ENCODE measurements at regions not wholly inside any gene's neighbourhood (a gene's known extent, or its start where the extent isn't known, plus 50 kb on each side); places are given as distances from the start of the nearest gene placed in this dataset.
"Not testable (repeated sequence)": the region's sequence is repeated elsewhere in the genome, so short reads cannot be mapped to it uniquely, and the experiment has no call there.

DNA sequence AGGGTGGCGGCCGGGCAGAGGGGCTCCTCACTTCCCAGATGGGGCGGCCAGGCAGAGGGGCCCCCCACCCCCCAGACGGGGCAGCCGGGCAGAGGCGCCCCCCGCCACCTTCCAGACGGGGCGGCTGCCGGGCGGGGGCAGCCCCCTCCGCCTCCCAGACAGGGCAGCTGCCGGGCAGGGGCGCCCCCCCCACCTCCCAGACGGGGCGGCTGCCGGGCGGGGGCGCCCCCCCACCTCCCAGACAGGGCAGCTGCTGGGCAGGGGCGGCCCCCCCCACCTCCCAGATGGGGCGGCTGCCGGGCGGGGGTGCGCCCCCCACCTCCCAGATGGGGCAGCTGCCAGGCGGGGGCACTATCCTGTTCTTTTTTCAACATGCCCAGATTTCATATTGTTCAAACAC, 78.2 kb upstream of the DST start:
- Histone ChIP-seq H3K4me3 (ENCODE audit: low read length) (no peak overlapping the region), H3K9me3 (ENCODE audit: control insufficient read depth, low read depth, low read length) (peaks cover 5% of the 10 kb centered on the region), H3K4me1 (ENCODE audit: control insufficient read depth, insufficient read depth, low read length) (peaks cover 8% of the 10 kb centered on the region), H3K36me3 (ENCODE audit: control insufficient read depth, insufficient read depth, low read length) (no peaks in the 10 kb centered on the region), H3K27ac (ENCODE audit: low read length) (no peak overlapping the region), H3K27me3 (ENCODE audit: control insufficient read depth, insufficient read depth, low read length) (no peaks in the 10 kb centered on the region)
- no CpG with 5 or more reads among the region's 25 CpGs for WGBS (ENCODE audit: insufficient coverage, low lambda C conversion rate)
- DNase-seq, result no peak

DNA sequence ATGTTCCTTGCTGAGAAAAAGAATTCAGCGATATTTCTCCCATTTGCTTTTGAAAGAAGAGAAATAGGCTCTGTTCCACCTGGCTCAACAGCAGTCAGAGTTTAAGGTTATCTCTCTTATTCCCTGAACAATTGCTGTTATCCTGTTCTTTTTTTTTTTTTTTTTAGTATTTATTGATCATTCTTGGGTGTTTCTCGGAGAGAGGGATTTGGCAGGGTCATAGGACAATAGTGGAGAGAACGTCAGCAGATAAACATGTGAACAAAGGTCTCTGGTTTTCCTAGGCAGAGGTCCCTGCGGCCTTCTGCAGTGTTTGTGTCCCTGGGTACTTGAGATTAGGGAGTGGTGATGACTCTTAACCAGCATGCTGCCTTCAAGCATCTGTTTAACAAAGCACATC, 77.5 kb upstream of the DST start:
- not testable (repeated sequence) for H3K4me1 ChIP-seq (ENCODE audit: control insufficient read depth, insufficient read depth, low read length); H3K27me3 ChIP-seq (ENCODE audit: control insufficient read depth, insufficient read depth, low read length); H3K36me3 ChIP-seq (ENCODE audit: control insufficient read depth, insufficient read depth, low read length); H3K4me3 ChIP-seq (ENCODE audit: low read length); H3K27ac ChIP-seq (ENCODE audit: low read length); H3K9me3 ChIP-seq (ENCODE audit: control insufficient read depth, low read depth, low read length); DNase-seq
- WGBS (ENCODE audit: insufficient coverage, low lambda C conversion rate), result no CpG with 5 or more reads among the region's 4 CpGs

DNA sequence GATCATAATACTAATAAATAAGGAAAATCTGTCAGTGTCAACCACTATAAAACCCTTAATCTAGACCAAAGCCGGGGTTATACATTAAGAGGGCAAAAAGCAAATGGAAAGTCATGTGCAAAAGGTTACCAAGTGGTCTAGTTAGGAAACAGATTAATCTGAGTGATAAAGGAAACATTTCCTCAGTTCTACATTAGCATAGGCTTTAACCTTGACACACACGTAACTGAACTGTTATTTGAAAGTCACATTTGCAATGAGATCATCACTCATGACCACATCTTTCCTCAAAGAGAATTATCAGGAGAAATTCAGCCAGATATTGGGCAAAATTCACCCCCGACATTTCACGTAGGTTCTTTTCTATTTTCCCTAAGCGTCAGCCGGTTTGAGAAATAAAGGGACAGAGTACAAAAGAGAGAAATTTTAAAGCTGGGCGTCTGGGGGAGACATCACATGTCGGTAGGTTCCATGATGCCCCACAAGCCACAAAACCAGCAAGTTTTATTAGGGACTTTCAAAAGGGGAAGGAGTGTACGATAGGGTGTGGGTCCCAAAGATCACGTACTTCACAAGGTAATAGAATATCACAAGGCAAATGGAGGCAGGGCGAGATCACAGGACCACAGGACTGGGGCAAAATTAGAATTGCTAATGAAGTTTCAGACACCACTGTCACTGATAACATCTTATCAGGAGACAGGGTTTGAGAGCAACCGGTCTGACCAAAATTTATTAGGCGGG, 76.8 kb upstream of the DST start:
- H3K36me3 ChIP-seq (ENCODE audit: control insufficient read depth, insufficient read depth, low read length); DNase-seq; H3K27ac ChIP-seq (ENCODE audit: low read length); H3K4me3 ChIP-seq (ENCODE audit: low read length); H3K4me1 ChIP-seq (ENCODE audit: control insufficient read depth, insufficient read depth, low read length); H3K27me3 ChIP-seq (ENCODE audit: control insufficient read depth, insufficient read depth, low read length); H3K9me3 ChIP-seq (ENCODE audit: control insufficient read depth, low read depth, low read length): not testable (repeated sequence)
- 94% methylated on average over 2 of the region's 13 CpGs for WGBS (ENCODE audit: insufficient coverage, low lambda C conversion rate)

DNA sequence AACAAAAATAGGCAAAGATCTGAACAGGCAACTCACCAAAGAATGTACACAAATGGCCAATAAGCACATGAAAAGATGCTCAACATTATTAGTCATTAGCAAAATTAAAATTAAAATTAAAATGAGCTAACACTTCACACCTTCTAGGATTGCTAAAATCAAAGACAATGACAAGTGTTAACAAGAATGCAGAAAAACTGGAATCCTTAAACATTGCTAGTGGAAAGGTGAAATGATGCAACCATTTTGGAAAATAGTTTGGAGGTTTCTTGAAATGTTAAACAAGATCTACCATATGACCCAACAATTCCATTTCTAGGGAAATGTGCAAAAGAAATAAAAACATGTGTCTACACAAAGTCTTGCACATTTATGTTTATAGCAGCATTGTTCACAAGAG, 75.5 kb upstream of the DST start:
- no peaks in the 10 kb centered on the region for H3K36me3 ChIP-seq (ENCODE audit: control insufficient read depth, insufficient read depth, low read length)
- H3K27ac ChIP-seq (ENCODE audit: low read length), result no peak overlapping the region
- peaks cover 4% of the 10 kb centered on the region for H3K4me1 ChIP-seq (ENCODE audit: control insufficient read depth, insufficient read depth, low read length)
- H3K4me3 ChIP-seq (ENCODE audit: low read length), result no peak overlapping the region
- peaks cover 5% of the 10 kb centered on the region for H3K9me3 ChIP-seq (ENCODE audit: control insufficient read depth, low read depth, low read length)
- H3K27me3 ChIP-seq (ENCODE audit: control insufficient read depth, insufficient read depth, low read length), result no peaks in the 10 kb centered on the region
- DNase-seq, result no peak

DNA sequence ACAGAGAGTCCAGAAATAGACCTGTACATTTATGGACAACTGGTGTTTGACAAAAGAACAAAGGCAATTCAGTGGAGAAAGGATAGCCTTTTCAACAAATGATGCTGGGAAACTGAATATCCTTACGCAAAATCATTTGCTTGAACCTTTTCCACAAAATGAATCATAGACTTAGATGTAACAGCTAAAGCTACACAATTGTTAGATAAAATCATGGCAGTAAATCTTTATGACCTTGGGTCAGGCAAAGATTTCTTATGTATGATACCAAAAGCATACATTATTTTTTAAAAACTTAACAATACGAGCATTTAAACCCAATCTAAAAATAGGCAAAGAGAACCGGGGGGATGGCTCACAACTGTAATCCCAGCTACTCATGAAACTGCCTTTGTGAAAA, 73.5 kb upstream of the DST start:
- WGBS (ENCODE audit: insufficient coverage, low lambda C conversion rate), result 100% methylated on average over 1 of the region's 3 CpGs
- Histone ChIP-seq H3K4me3 (ENCODE audit: low read length) (no peak overlapping the region), H3K27me3 (ENCODE audit: control insufficient read depth, insufficient read depth, low read length) (no peaks in the 10 kb centered on the region), H3K27ac (ENCODE audit: low read length) (no peak overlapping the region), H3K9me3 (ENCODE audit: control insufficient read depth, low read depth, low read length) (peaks cover 5% of the 10 kb centered on the region), H3K4me1 (ENCODE audit: control insufficient read depth, insufficient read depth, low read length) (peaks cover 4% of the 10 kb centered on the region), H3K36me3 (ENCODE audit: control insufficient read depth, insufficient read depth, low read length) (no peaks in the 10 kb centered on the region)
- DNase-seq, result no peak

DNA sequence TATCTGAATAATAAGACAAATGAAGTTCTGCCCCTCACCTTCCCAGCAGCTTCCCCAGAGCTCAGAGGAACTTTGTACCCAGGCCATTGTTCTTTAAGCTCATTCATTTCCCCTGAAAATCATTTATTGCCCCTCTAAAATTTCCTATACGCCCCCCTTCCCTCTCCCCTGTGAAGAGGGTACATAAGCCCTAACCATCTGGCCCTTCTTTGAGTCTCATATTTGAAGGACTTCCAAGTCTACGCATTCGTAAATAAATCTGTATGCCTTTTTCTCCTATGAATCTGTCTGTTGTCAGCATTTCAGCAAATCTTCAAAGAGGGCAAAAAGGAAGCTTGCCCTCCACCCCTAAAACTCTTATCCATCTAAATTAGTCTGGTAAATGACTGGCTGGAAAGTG, 73.1 kb upstream of the DST start:
- no CpG with 5 or more reads among the region's 3 CpGs for WGBS (ENCODE audit: insufficient coverage, low lambda C conversion rate)
- DNase-seq, result no peak

DNA sequence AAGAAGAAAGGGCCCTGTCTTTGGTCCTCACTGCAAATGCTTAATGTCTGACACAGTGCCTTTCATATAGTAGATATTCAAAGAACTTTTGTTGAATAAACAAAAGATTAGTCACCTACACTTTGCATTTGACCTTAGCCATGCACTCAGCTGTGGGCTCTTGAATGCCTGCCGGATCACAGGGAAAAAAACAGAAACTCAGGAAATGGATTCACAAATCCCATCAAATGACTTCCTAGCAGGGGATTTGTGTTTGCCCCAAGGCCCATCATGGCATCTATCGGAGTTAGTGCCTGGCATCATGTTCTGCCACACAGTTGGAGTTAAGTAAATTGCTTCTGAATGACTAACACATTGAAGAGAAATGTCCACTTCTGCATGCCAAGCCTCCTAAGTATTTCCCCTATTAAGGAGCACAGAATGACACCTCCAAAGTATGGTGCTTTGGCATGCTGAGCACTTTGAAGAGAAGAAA, 72.3 kb upstream of the DST start:
- H3K36me3 ChIP-seq (ENCODE audit: control insufficient read depth, insufficient read depth, low read length), result no peaks in the 10 kb centered on the region
- H3K27me3 ChIP-seq (ENCODE audit: control insufficient read depth, insufficient read depth, low read length), result no peaks in the 10 kb centered on the region
- H3K27ac ChIP-seq (ENCODE audit: low read length), result no peak overlapping the region
- DNase-seq, result no peak
- peaks cover 4% of the 10 kb centered on the region for H3K4me1 ChIP-seq (ENCODE audit: control insufficient read depth, insufficient read depth, low read length)
- no peaks in the 10 kb centered on the region for H3K9me3 ChIP-seq (ENCODE audit: control insufficient read depth, low read depth, low read length)
- WGBS (ENCODE audit: insufficient coverage, low lambda C conversion rate), result no CpG with 5 or more reads among the region's 2 CpGs
- H3K4me3 ChIP-seq (ENCODE audit: low read length), result no peak overlapping the region

More for the DNA sequence above, 73.1 kb upstream of the DST start:
- H3K27ac ChIP-seq (ENCODE audit: low read length), result no peak overlapping the region
- peaks cover 4% of the 10 kb centered on the region for H3K4me1 ChIP-seq (ENCODE audit: control insufficient read depth, insufficient read depth, low read length)
- peaks cover 2% of the 10 kb centered on the region for H3K9me3 ChIP-seq (ENCODE audit: control insufficient read depth, low read depth, low read length)
- H3K27me3 ChIP-seq (ENCODE audit: control insufficient read depth, insufficient read depth, low read length), result no peaks in the 10 kb centered on the region
- H3K4me3 ChIP-seq (ENCODE audit: low read length), result no peak overlapping the region
- H3K36me3 ChIP-seq (ENCODE audit: control insufficient read depth, insufficient read depth, low read length), result no peaks in the 10 kb centered on the region

DNA sequence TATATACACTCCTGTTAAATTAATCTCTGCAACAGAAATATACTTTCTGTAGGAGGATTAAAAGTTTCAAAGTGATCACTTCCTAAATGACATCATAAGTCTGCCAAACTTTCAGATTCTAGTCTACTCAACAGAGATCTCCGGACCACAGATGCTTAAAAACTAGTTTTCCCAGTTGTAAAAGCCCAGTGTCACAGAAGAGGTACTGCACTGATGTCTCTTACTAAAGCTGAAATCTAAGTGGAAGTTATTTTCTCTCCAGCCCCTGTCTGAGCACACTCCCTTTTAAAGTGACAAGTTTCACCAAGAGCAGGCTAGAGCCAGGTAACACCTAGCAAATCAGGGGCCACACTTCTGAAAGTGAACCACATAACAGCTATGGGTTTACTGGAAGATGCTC, 71.6 kb upstream of the DST start:
- Histone ChIP-seq H3K4me1 (ENCODE audit: control insufficient read depth, insufficient read depth, low read length) (peaks cover 4% of the 10 kb centered on the region), H3K27me3 (ENCODE audit: control insufficient read depth, insufficient read depth, low read length) (no peaks in the 10 kb centered on the region), H3K4me3 (ENCODE audit: low read length) (no peak overlapping the region), H3K36me3 (ENCODE audit: control insufficient read depth, insufficient read depth, low read length) (no peaks in the 10 kb centered on the region), H3K27ac (ENCODE audit: low read length) (no peak overlapping the region), H3K9me3 (ENCODE audit: control insufficient read depth, low read depth, low read length) (no peaks in the 10 kb centered on the region)
- WGBS (ENCODE audit: insufficient coverage, low lambda C conversion rate), result no CpG with 5 or more reads among the region's 1 CpG
- no peak for DNase-seq

DNA sequence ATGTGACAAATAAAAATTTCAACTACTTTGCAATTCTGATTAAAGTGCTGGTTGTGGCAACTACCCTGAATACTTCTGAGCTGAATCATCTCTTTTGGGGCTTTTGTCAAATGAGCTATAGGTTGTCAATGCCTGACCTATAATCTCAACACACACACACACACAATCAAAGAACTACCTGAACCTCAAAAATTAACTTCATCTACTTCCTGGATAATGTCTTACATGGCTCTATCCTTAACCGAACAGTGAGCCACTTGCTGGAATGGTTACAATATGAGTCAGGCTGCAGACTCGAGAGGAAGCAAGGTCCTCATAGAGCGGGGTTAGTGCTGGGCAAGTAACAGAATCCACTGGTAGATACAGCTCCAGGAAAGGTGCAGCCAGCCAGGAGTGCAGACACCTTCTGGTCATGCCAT, 70.6 kb upstream of the DST start:
- Histone ChIP-seq H3K27ac (ENCODE audit: low read length) (no peak overlapping the region), H3K36me3 (ENCODE audit: control insufficient read depth, insufficient read depth, low read length) (no peaks in the 10 kb centered on the region), H3K27me3 (ENCODE audit: control insufficient read depth, insufficient read depth, low read length) (no peaks in the 10 kb centered on the region), H3K4me3 (ENCODE audit: low read length) (no peak overlapping the region), H3K4me1 (ENCODE audit: control insufficient read depth, insufficient read depth, low read length) (peaks cover 4% of the 10 kb centered on the region), H3K9me3 (ENCODE audit: control insufficient read depth, low read depth, low read length) (no peaks in the 10 kb centered on the region)
- DNase-seq, result peak in 1 of 2 donors; percentile 52
- no CpG with 5 or more reads among the region's 3 CpGs for WGBS (ENCODE audit: insufficient coverage, low lambda C conversion rate)

DNA sequence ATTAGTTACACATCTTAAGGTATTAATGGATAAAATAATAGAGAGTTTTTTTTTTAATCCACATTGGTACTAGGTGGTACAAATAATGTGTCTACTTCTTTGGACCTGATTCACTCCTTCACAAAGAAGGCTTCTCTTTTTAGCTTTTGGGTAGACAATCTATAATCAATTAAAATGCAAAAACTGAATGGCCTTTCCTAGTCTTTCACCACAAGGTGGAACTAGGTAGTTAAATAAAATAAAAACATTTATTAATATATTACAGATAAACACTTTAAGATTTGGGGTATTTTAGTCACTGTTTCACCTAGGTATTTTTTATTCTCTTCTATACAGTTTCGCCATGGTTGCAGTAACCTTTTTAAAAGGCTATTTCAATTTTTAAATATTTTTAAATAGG, 68.3 kb upstream of the DST start:
- no peak for DNase-seq
- no CpG with 5 or more reads among the region's 1 CpG for WGBS (ENCODE audit: insufficient coverage, low lambda C conversion rate)
- Histone ChIP-seq H3K27me3 (ENCODE audit: control insufficient read depth, insufficient read depth, low read length) (no peaks in the 10 kb centered on the region), H3K9me3 (ENCODE audit: control insufficient read depth, low read depth, low read length) (no peaks in the 10 kb centered on the region), H3K36me3 (ENCODE audit: control insufficient read depth, insufficient read depth, low read length) (no peaks in the 10 kb centered on the region), H3K4me3 (ENCODE audit: low read length) (no peak overlapping the region), H3K4me1 (ENCODE audit: control insufficient read depth, insufficient read depth, low read length) (peaks cover 4% of the 10 kb centered on the region), H3K27ac (ENCODE audit: low read length) (no peak overlapping the region)

DNA sequence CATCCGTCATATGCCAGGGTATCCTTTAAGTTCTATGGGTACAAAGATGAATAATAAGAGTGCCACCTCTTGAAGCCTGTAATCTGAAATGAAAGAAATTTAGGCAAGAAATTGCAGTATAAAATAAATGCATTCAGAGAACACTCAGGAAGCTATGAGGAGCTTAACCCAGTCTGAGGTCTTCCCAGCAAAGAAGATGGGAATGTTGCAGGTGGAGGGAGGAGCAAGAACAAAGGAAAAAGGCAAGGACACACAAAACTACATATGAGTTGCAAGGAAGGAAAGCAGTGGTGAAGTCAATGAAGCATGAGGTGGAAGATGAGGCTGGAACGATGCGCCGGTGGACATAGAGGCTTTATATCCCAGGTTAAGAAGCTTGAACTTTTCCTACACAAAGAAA, 67.0 kb upstream of the DST start:
- Histone ChIP-seq H3K36me3 (ENCODE audit: control insufficient read depth, insufficient read depth, low read length) (no peaks in the 10 kb centered on the region), H3K27ac (ENCODE audit: low read length) (no peak overlapping the region), H3K4me1 (ENCODE audit: control insufficient read depth, insufficient read depth, low read length) (no peaks in the 10 kb centered on the region), H3K9me3 (ENCODE audit: control insufficient read depth, low read depth, low read length) (no peaks in the 10 kb centered on the region), H3K4me3 (ENCODE audit: low read length) (no peak overlapping the region), H3K27me3 (ENCODE audit: control insufficient read depth, insufficient read depth, low read length) (no peaks in the 10 kb centered on the region)
- DNase-seq, result no peak
- 94% methylated on average over 3 of the region's 4 CpGs for WGBS (ENCODE audit: insufficient coverage, low lambda C conversion rate)
